Spinal cord (tissue), 9 donors: ENCODE measurements at regions not wholly inside any gene's neighbourhood (a gene's known extent, or its start where the extent isn't known, plus 50 kb on each side); places are given as distances from the start of the nearest gene placed in this dataset.
"Not testable (repeated sequence)": the region's sequence is repeated elsewhere in the genome, so short reads cannot be mapped to it uniquely, and the experiment has no call there.

Experiments
- DNase-seq, 6 donors: peaks; one replicate each; pipeline versions ENCODE4 v3.0.0 to v3.0.0-alpha.2; 2013 to 2015; ENCODE audit warnings: low spot score in 6 of 6, low read depth in 4 of 6
- H3K27ac ChIP-seq: one replicate; pipeline ENCODE4 v1.5.1; 2013; ENCODE audit warnings: low read depth, low read length, control low read depth
- H3K27me3 ChIP-seq: one replicate; pipeline ENCODE4 v1.6.1; 2013; ENCODE audit warnings: low read length; ENCODE audit not compliant: control insufficient read depth, insufficient read depth
- H3K36me3 ChIP-seq: one replicate; pipeline ENCODE4 v1.6.1; 2013; ENCODE audit warnings: low read length; ENCODE audit not compliant: control insufficient read depth, insufficient read depth
- H3K4me1 ChIP-seq: one replicate; pipeline ENCODE4 v1.6.1; 2013; ENCODE audit warnings: low read length; ENCODE audit not compliant: control insufficient read depth, insufficient read depth
- H3K4me3 ChIP-seq: one replicate; pipeline ENCODE4 v1.5.1; 2013; ENCODE audit warnings: low read depth, low read length, control low read depth
- H3K9me3 ChIP-seq: one replicate; pipeline ENCODE4 v1.6.1; 2013; ENCODE audit warnings: low read length; ENCODE audit not compliant: control insufficient read depth, insufficient read depth
- WGBS: methylation state at CpG from one replicate; pipeline ENCODE4 v1.1.5; 2013; ENCODE audit warnings: missing lambda C conversion rate; ENCODE audit not compliant: insufficient coverage; 5-methylcytosine and 5-hydroxymethylcytosine counted together
- donor health status: healthy.

- Histone ChIP-seq H3K4me3 (no peak overlapping the region), H3K9me3 (no peaks in the 10 kb centered on the region), H3K27ac (no peak overlapping the region), H3K36me3 (no peaks in the 10 kb centered on the region), H3K4me1 (no peaks in the 10 kb centered on the region), H3K27me3 (no peaks in the 10 kb centered on the region)
- WGBS, result no CpG with 5 or more reads among the region's 2 CpGs
- DNase-seq, result no peak
These were observed 211.9 kb upstream of the NR3C2 start for GRCh38 chr4:148654131-148654530.

DNA sequence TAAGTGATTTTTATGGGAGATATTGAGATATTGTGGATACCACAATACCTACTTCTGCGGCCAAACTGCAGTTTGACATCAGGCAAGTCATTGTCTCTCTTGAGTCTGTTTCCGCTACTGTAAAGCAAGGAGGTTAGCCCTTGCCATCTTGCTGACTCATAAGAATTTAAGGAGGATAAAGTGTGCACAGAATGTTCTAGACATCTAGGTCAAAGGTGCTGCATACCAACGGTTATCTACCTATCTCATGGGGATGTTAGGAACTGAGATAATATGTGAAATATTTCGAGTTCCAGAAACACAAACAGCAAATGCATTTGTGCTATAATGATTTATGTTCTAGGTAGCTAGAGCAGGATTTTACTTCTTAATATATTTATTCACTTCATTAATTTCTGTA lies 211.5 kb upstream of the NR3C2 start:
- H3K9me3 ChIP-seq, result no peaks in the 10 kb centered on the region
- H3K27ac ChIP-seq, result no peak overlapping the region
- DNase-seq, result no peak
- H3K27me3 ChIP-seq, result no peaks in the 10 kb centered on the region
- H3K4me1 ChIP-seq, result no peaks in the 10 kb centered on the region
- WGBS, result no CpG with 5 or more reads among the region's 4 CpGs
- no peaks in the 10 kb centered on the region for H3K36me3 ChIP-seq
- no peak overlapping the region for H3K4me3 ChIP-seq

- WGBS, result no CpG with 5 or more reads among the region's 2 CpGs
- H3K4me1 ChIP-seq, result no peaks in the 10 kb centered on the region
- DNase-seq, result no peak
- H3K4me3 ChIP-seq, result no peak overlapping the region
- H3K27me3 ChIP-seq, result no peaks in the 10 kb centered on the region
- no peak overlapping the region for H3K27ac ChIP-seq
- no peaks in the 10 kb centered on the region for H3K36me3 ChIP-seq
- no peaks in the 10 kb centered on the region for H3K9me3 ChIP-seq
These were observed 209.8 kb upstream of the NR3C2 start for GRCh38 chr4:148651991-148652390.

GRCh38 chr4:148649652-148650331 lies 207.6 kb upstream of the NR3C2 start:
- H3K36me3 ChIP-seq, result no peaks in the 10 kb centered on the region
- no peak for DNase-seq
- no peak overlapping the region for H3K4me3 ChIP-seq
- H3K4me1 ChIP-seq, result no peaks in the 10 kb centered on the region
- no peaks in the 10 kb centered on the region for H3K27me3 ChIP-seq
- H3K27ac ChIP-seq, result no peak overlapping the region
- H3K9me3 ChIP-seq, result no peaks in the 10 kb centered on the region
- no CpG with 5 or more reads among the region's 1 CpG for WGBS

DNA sequence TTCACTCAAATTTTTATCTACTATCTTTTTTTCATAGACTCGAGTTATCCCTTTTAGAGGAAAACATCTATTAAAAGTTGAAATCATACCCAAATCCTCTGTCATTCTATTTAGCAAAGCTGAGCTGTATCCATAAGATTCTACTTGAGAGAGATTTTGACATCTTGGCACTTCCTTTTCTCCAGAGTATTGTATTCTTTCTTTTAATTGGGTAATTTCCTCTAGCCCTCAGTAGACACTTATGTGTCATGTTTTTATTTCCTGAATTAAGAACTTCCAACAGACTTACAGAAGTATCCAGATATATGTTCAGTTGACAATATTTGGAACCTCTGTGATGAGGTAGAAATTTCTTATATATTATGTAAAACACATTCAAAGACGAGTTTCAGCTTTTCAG lies 201.6 kb upstream of the NR3C2 start:
- DNase-seq, result no peak
- H3K27me3 ChIP-seq, result no peaks in the 10 kb centered on the region
- H3K36me3 ChIP-seq, result no peaks in the 10 kb centered on the region
- no CpG with 5 or more reads among the region's 2 CpGs for WGBS
- no peaks in the 10 kb centered on the region for H3K4me1 ChIP-seq
- H3K27ac ChIP-seq, result no peak overlapping the region
- no peak overlapping the region for H3K4me3 ChIP-seq
- no peaks in the 10 kb centered on the region for H3K9me3 ChIP-seq

- Histone ChIP-seq H3K36me3 (no peaks in the 10 kb centered on the region), H3K4me1 (no peaks in the 10 kb centered on the region), H3K4me3 (no peak overlapping the region), H3K9me3 (no peaks in the 10 kb centered on the region), H3K27me3 (no peaks in the 10 kb centered on the region), H3K27ac (no peak overlapping the region)
- no CpG with 5 or more reads among the region's 2 CpGs for WGBS
- no peak for DNase-seq
These were observed 200.7 kb upstream of the NR3C2 start for GRCh38 chr4:148642907-148643306.

GRCh38 chr4:148638079-148638478 lies 195.9 kb upstream of the NR3C2 start:
- DNase-seq, H3K27me3 ChIP-seq: not testable (repeated sequence)
- WGBS, result no CpG with 5 or more reads among the region's 2 CpGs

GRCh38 chr4:148637453-148637852 lies 195.2 kb upstream of the NR3C2 start:
- H3K36me3 ChIP-seq, H3K27ac ChIP-seq, DNase-seq, H3K4me3 ChIP-seq, H3K4me1 ChIP-seq, H3K27me3 ChIP-seq, H3K9me3 ChIP-seq: not testable (repeated sequence)
- 91% methylated on average over 3 of the region's 3 CpGs for WGBS

More at GRCh38 chr4:148638079-148638478, 195.9 kb upstream of the NR3C2 start:
- H3K36me3 ChIP-seq, H3K9me3 ChIP-seq, H3K4me3 ChIP-seq, H3K27ac ChIP-seq, H3K4me1 ChIP-seq: not testable (repeated sequence)

- no peak overlapping the region for H3K4me3 ChIP-seq
- 79% methylated on average over 2 of the region's 3 CpGs for WGBS
These were observed 192.3 kb upstream of the NR3C2 start for GRCh38 chr4:148634476-148634875.

DNA sequence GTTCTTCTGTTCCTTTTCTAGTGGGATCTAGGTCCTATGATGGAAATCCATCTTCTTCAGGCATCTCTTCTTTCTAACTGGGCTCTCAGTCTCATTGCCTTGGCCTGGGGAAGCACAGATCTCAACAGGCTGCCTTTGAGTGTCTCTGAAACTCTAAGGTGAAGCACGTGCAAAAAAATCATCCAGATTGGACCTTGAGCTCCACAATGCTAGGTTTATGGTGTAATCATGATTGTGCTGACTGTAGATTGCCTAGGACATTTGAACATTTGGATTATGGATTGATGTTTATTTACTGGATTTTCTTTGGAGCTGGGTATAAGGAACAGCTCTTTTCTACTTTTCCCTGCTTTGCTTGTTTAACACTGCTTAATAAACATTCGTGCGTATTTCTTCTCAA lies 191.5 kb upstream of the NR3C2 start:
- 90% methylated on average over 1 of the region's 3 CpGs for WGBS
- Histone ChIP-seq H3K9me3 (peaks cover 5% of the 10 kb centered on the region), H3K36me3 (no peaks in the 10 kb centered on the region), H3K27me3 (no peaks in the 10 kb centered on the region), H3K27ac (no peak overlapping the region), H3K4me1 (no peaks in the 10 kb centered on the region), H3K4me3 (no peak overlapping the region)
- DNase-seq, result no peak

More at GRCh38 chr4:148634476-148634875, 192.3 kb upstream of the NR3C2 start:
- Histone ChIP-seq H3K36me3 (no peaks in the 10 kb centered on the region), H3K4me1 (no peaks in the 10 kb centered on the region), H3K9me3 (peaks cover 5% of the 10 kb centered on the region), H3K27me3 (no peaks in the 10 kb centered on the region), H3K27ac (no peak overlapping the region)
- DNase-seq, result no peak
